Neural progenitor cell (in vitro differentiated cells): ENCODE measurements at regions not wholly inside any gene's neighbourhood (a gene's known extent, or its start where the extent isn't known, plus 50 kb on each side); places are given as distances from the start of the nearest gene placed in this dataset.

ENCODE experiments used
- DNase-seq: peaks from one replicate; pipeline ENCODE4 v3.0.0-alpha.2; 2016; ENCODE audit warnings: low spot score
- H2AFZ ChIP-seq: fragments of 200-600 bp; sonication (generic); replicated peaks from 2 replicates; pipeline ENCODE4 v1.6.1; 2016; ENCODE audit warnings: antibody characterized with exemption
- H3F3A ChIP-seq: fragments of 200-600 bp; sonication (generic); 2 replicates; pipeline ENCODE4 v1.6.1; 2016; ENCODE audit warnings: antibody characterized with exemption, low read depth
- H3K27ac ChIP-seq: fragments of 200-600 bp; sonication (generic); 2 replicates; pipeline ENCODE4 v1.5.1; 2016; ENCODE audit warnings: mild to moderate bottlenecking
- H3K27me3 ChIP-seq: fragments of 200-600 bp; sonication (generic); 2 replicates; pipeline ENCODE4 v1.6.1; 2016; ENCODE audit warnings: mild to moderate bottlenecking, moderate library complexity
- H3K36me3 ChIP-seq: fragments of 200-600 bp; sonication (generic); 2 replicates; pipeline ENCODE4 v1.5.1; 2016
- H3K4me1 ChIP-seq: fragments of 200-600 bp; sonication (generic); 2 replicates; pipeline ENCODE4 v1.6.1; 2016; ENCODE audit warnings: mixed run types
- H3K4me2 ChIP-seq: fragments of 200-600 bp; sonication (generic); 2 replicates; pipeline ENCODE4 v1.6.1; 2016
- H3K4me3 ChIP-seq: fragments of 200-600 bp; sonication (generic); 2 replicates; pipeline ENCODE4 v1.5.1; 2016
- H3K79me2 ChIP-seq: fragments of 200-600 bp; sonication (generic); 2 replicates; pipeline ENCODE4 v1.6.1; 2016; ENCODE audit warnings: low read depth
- H3K9ac ChIP-seq: fragments of 200-600 bp; sonication (generic); 2 replicates; pipeline ENCODE4 v1.6.1; 2016
- H3K9me3 ChIP-seq: fragments of 200-600 bp; sonication (generic); 2 replicates; pipeline ENCODE4 v1.5.1; 2016; ENCODE audit warnings: low read depth
- H4K20me1 ChIP-seq: fragments of 200-600 bp; sonication (generic); 2 replicates; pipeline ENCODE4 v1.6.1; 2016; ENCODE audit warnings: low read depth
- H3K27ac Mint-ChIP-seq: 3 replicates; pipeline ENCODE4 v1.8.0; 2021; ENCODE audit warnings: mixed read lengths
- H3K27me3 Mint-ChIP-seq: 2 replicates; pipeline ENCODE4 v1.8.0; 2022; ENCODE audit warnings: low read depth, mild to moderate bottlenecking, inconsistent platforms, moderate library complexity, mixed read lengths; ENCODE audit not compliant: insufficient read depth
- H3K36me3 Mint-ChIP-seq: 3 replicates; pipeline ENCODE4 v1.8.0; 2021; ENCODE audit warnings: mixed read lengths
- H3K4me1 Mint-ChIP-seq: 3 replicates; pipeline ENCODE4 v1.8.0; 2021; ENCODE audit warnings: mixed read lengths
- H3K4me3 Mint-ChIP-seq: 3 replicates; pipeline ENCODE4 v1.8.0; 2021; ENCODE audit warnings: mild to moderate bottlenecking, moderate library complexity, mixed read lengths
- H3K9me3 Mint-ChIP-seq: 3 replicates; pipeline ENCODE4 v1.8.0; 2020; ENCODE audit warnings: mixed read lengths
- EZH2 ChIP-seq: fragments of 200-600 bp; sonication (generic); IDR thresholded peaks from 2 replicates; pipeline ENCODE4 v1.6.1; 2017; ENCODE audit warnings: antibody characterized with exemption, mild to moderate bottlenecking, moderate library complexity
- EZH2phosphoT487 ChIP-seq: fragments of 200-600 bp; sonication (generic); IDR thresholded peaks from 2 replicates; pipeline ENCODE4 v1.6.1; 2017; ENCODE audit warnings: antibody characterized with exemption
- TF ChIP-seq, protein P1 (sequence below): fragments of 200-600 bp; sonication (generic); IDR thresholded peaks from 2 replicates; pipeline ENCODE4 v1.5.1; 2017; ENCODE audit warnings: antibody characterized with exemption, mild to moderate bottlenecking

DNA sequence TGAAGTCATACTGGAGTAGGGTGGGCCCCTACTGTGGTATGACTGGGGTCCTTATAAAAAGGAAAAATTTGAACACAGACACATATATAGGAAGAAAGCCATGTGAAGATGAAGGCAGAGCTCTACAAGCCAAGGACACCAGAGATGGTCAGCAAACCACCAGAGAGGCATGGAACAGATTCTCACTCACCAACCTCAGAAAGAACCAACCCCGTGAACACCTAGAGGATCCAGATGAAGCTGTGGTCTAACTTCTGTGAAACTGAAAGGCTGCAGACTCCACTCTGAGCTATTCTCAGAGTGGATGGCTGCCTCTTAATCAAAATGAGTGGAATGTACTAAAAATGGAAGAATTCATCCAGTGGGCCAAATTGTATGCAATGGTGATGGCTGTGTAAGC lies 149.6 kb downstream of the ABCA8 start:
- H3F3A ChIP-seq: no peaks in the 10 kb centered on the region
- Mint-ChIP-seq H3K9me3 (peaks cover 30% of the 10 kb centered on the region), H3K4me3 (no peak overlapping the region), H3K27me3 (peaks cover 5% of the 10 kb centered on the region), H3K4me1 (peaks cover 15% of the 10 kb centered on the region), H3K36me3 (peaks cover 2% of the 10 kb centered on the region), H3K27ac (no peak overlapping the region)
- H3K9me3 ChIP-seq: no peaks in the 10 kb centered on the region
- H3K4me1 ChIP-seq: peaks cover 7% of the 10 kb centered on the region
- H2AFZ ChIP-seq: no peak overlapping the region
- no peaks in the 10 kb centered on the region for H3K27me3 ChIP-seq
- no peak overlapping the region for H3K4me2 ChIP-seq
- H3K36me3 ChIP-seq: no peaks in the 10 kb centered on the region
- H3K4me3 ChIP-seq: no peak overlapping the region
- TF ChIP-seq, protein P1, sequence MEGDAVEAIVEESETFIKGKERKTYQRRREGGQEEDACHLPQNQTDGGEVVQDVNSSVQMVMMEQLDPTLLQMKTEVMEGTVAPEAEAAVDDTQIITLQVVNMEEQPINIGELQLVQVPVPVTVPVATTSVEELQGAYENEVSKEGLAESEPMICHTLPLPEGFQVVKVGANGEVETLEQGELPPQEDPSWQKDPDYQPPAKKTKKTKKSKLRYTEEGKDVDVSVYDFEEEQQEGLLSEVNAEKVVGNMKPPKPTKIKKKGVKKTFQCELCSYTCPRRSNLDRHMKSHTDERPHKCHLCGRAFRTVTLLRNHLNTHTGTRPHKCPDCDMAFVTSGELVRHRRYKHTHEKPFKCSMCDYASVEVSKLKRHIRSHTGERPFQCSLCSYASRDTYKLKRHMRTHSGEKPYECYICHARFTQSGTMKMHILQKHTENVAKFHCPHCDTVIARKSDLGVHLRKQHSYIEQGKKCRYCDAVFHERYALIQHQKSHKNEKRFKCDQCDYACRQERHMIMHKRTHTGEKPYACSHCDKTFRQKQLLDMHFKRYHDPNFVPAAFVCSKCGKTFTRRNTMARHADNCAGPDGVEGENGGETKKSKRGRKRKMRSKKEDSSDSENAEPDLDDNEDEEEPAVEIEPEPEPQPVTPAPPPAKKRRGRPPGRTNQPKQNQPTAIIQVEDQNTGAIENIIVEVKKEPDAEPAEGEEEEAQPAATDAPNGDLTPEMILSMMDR: no peak
- TF ChIP-seq EZH2phosphoT487: no peak
- no peak for TF ChIP-seq EZH2
- H4K20me1 ChIP-seq: no peaks in the 10 kb centered on the region
- no peak for DNase-seq
- no peak overlapping the region for H3K27ac ChIP-seq
- no peaks in the 10 kb centered on the region for H3K79me2 ChIP-seq
- H3K9ac ChIP-seq: no peak overlapping the region

DNA sequence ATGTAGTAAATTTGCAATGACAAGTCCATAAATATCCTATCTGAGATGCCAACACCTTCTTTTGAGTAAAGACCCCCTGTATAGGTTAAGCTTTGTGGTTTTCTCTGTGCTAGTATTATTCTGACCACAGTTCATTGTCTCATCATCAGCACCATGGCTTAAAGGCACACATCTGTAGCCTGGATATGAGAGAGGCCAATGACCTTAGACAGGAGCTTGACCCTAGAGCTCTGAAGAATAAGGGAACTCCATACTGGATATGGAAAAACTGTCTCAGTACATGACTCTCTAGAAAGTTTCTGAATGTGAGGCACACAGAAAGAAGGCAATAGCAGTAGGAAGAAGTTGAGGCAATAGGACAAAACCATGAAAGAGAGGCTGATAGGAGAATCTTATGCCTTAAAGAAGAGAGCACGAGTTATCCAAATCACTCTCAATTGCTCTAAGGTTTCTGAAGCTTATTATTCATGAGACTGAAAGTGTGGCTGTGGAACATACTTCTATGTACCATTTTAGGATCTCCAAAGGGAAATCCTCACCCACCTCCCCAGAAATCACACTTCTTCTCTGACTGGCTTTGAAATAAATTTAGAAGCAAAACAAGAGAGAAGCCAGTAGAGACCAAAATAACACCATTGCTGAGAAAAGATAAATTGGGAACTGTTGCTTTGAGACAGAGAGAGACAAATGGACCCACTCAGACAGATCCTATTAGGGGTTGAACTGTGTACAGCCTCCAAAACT lies 150.2 kb downstream of the ABCA8 start:
- no peaks in the 10 kb centered on the region for H3F3A ChIP-seq
- Mint-ChIP-seq H3K9me3 (peaks cover 28% of the 10 kb centered on the region), H3K27ac (no peak overlapping the region), H3K27me3 (peaks cover 3% of the 10 kb centered on the region), H3K4me1 (peaks cover 15% of the 10 kb centered on the region), H3K4me3 (no peak overlapping the region), H3K36me3 (peaks cover 2% of the 10 kb centered on the region)
- no peak overlapping the region for H3K9ac ChIP-seq
- H3K27me3 ChIP-seq: no peaks in the 10 kb centered on the region
- no peaks in the 10 kb centered on the region for H3K79me2 ChIP-seq
- no peak overlapping the region for H3K4me2 ChIP-seq
- no peaks in the 10 kb centered on the region for H3K36me3 ChIP-seq
- no peak overlapping the region for H2AFZ ChIP-seq
- no peak overlapping the region for H3K27ac ChIP-seq
- H3K4me3 ChIP-seq: no peak overlapping the region
- H3K4me1 ChIP-seq: peaks cover 7% of the 10 kb centered on the region
- no peaks in the 10 kb centered on the region for H4K20me1 ChIP-seq
- H3K9me3 ChIP-seq: no peaks in the 10 kb centered on the region
- no peak for TF ChIP-seq EZH2
- TF ChIP-seq EZH2phosphoT487: no peak
- TF ChIP-seq, protein P1: no peak
- DNase-seq: no peak

DNA sequence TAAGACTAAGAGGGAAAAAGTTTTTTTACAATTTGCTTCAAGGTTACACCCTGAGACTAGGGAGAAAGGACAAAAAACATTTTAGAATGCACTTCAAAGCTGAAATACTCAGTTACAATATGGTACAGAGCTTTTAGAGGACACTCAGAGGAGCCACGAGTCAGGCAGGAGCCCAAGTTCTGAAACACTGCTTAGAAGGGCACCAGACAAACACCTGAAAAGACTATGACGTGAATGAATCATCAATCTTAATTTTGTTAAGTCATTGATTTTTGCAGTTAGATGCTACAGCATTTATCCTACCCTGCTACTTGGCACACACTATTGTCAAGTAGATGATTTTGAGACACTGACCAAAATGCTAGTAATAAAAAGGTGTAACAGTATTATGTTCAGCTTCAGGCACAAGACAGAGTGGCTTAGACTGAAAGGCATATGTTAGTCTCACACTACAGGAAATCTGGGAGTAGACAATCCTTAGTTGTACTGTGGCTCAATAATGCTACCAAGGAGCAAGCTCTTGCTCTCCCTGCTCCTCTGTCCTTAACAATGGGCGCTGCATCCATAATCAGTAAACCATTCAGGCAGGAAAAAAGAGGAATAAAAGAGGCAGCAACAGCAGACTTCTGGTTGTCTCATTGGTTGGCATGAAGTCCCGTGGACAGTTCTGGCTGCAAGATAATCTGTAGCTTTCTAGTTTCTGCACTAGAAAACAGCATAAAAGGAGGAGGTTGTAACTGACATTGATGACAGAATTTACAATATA lies 151.8 kb downstream of the ABCA8 start:
- Mint-ChIP-seq H3K27ac (peak overlapping the region; percentile 85), H3K4me1 (peaks cover 15% of the 10 kb centered on the region)
- H3K9me3 ChIP-seq: no peaks in the 10 kb centered on the region

More for the DNA sequence above, 151.8 kb downstream of the ABCA8 start:
- Histone ChIP-seq H3K4me2 (peak overlapping the region; percentile 9), H3K27ac (no peak overlapping the region), H3K4me1 (peaks cover 7% of the 10 kb centered on the region), H3K9ac (no peak overlapping the region), H3K36me3 (no peaks in the 10 kb centered on the region), H4K20me1 (no peaks in the 10 kb centered on the region), H3K4me3 (no peak overlapping the region), H3F3A (no peaks in the 10 kb centered on the region), H3K79me2 (no peaks in the 10 kb centered on the region), H2AFZ (peak overlapping the region; percentile 61), H3K27me3 (no peaks in the 10 kb centered on the region)
- H3K9me3 Mint-ChIP-seq: peaks cover 26% of the 10 kb centered on the region
- peaks cover 3% of the 10 kb centered on the region for H3K27me3 Mint-ChIP-seq
- peak; percentile 40 for DNase-seq
- no peak for TF ChIP-seq EZH2phosphoT487
- no peak for TF ChIP-seq EZH2
- TF ChIP-seq, protein P1: no peak
- H3K36me3 Mint-ChIP-seq: peaks cover 2% of the 10 kb centered on the region
- H3K4me3 Mint-ChIP-seq: no peak overlapping the region
